IMR-90 (cell line): ENCODE measurements at regions not wholly inside any gene's neighbourhood (a gene's known extent, or its start where the extent isn't known, plus 50 kb on each side); places are given as distances from the start of the nearest gene placed in this dataset.
"Not testable (repeated sequence)": the region's sequence is repeated elsewhere in the genome, so short reads cannot be mapped to it uniquely, and the experiment has no call there.

Experiments
- ATAC-seq: fragments of 200-7000 bp; cut with Tn5 transposase; 2 replicates; pipeline ENCODE4 v1.9.1; 2020; ENCODE audit warnings: low read depth, mild to moderate bottlenecking, moderate library complexity
- BruUV-seq: library from RNA; stranded (reverse); fragments of 400-500 nt; replicated peaks from 2 replicates; lab custom pipeline; 2021; lab: Mats Ljungman, UMichigan
- CTCF ChIA-PET: fragments of 300-600 bp; formaldehyde crosslinking; extraction: SDS; loops from one replicate; lab custom pipeline; 2021; ENCODE audit warnings: antibody characterized with exemption; lab: Yijun Ruan, JAX
- POLR2A ChIA-PET: fragments of 300-600 bp; sonication (Branson Sonifier 250); formaldehyde crosslinking; loops from one replicate; lab custom pipeline; 2022; ENCODE audit warnings: antibody characterized with exemption; ENCODE audit not compliant: unreplicated experiment; lab: Charles Lee
- DNase-seq: peaks from one replicate; pipeline ENCODE4 v3.0.0; 2013
- H2AFZ ChIP-seq: replicated peaks from 2 replicates; pipeline ENCODE3; 2013; ENCODE audit warnings: low read length, mild to moderate bottlenecking; ENCODE audit not compliant: poor library complexity
- H2AK5ac ChIP-seq: 2 replicates; pipeline ENCODE4 v1.6.1; 2013; ENCODE audit warnings: low read depth, low read length, inconsistent platforms
- H2AK9ac ChIP-seq: replicated peaks from 2 replicates; pipeline ENCODE3; 2013; ENCODE audit warnings: mild to moderate bottlenecking, low read depth, low read length, moderate library complexity; ENCODE audit not compliant: poor library complexity
- H2BK120ac ChIP-seq: 2 replicates; pipeline ENCODE4 v1.6.1; 2013; ENCODE audit warnings: low read depth, low read length, inconsistent platforms
- H2BK15ac ChIP-seq: 3 replicates; pipeline ENCODE4 v1.6.1; 2013; ENCODE audit warnings: low read depth, low read length, inconsistent platforms
- H2BK20ac ChIP-seq: 2 replicates; pipeline ENCODE4 v1.6.1; 2013; ENCODE audit warnings: low read depth, mild to moderate bottlenecking, inconsistent platforms, low read length, moderate library complexity
- H2BK5ac ChIP-seq: 2 replicates; pipeline ENCODE4 v1.6.1; 2013; ENCODE audit warnings: mild to moderate bottlenecking, low read depth, low read length, inconsistent platforms; ENCODE audit not compliant: poor library complexity, severe bottlenecking
- H3K14ac ChIP-seq: replicated peaks from 2 replicates; pipeline ENCODE4 v1.6.1; 2013; ENCODE audit warnings: low read depth, low read length, inconsistent platforms
- H3K18ac ChIP-seq: 2 replicates; pipeline ENCODE4 v1.6.1; 2013; ENCODE audit warnings: low read depth, low read length, control low read depth
- H3K23ac ChIP-seq: 2 replicates; pipeline ENCODE4 v1.6.1; 2013; ENCODE audit warnings: low read depth, low read length, inconsistent platforms
- H3K27ac ChIP-seq: 2 replicates; pipeline ENCODE4 v1.5.1; 2013; ENCODE audit warnings: mild to moderate bottlenecking, control low read depth, low read length; ENCODE audit not compliant: insufficient read depth
- H3K27me3 ChIP-seq: 2 replicates; pipeline ENCODE4 v1.6.1; 2013; ENCODE audit warnings: low read length; ENCODE audit not compliant: control insufficient read depth, insufficient read depth
- H3K36me3 ChIP-seq: 2 replicates; pipeline ENCODE4 v1.6.1; 2013; ENCODE audit warnings: low read length, mixed read lengths; ENCODE audit not compliant: control insufficient read depth, insufficient read depth
- H3K4ac ChIP-seq: 2 replicates; pipeline ENCODE4 v1.6.1; 2013; ENCODE audit warnings: low read depth, low read length, inconsistent platforms
- H3K4me1 ChIP-seq: 2 replicates; pipeline ENCODE4 v1.6.1; 2013; ENCODE audit warnings: low read length, mixed read lengths; ENCODE audit not compliant: control insufficient read depth, insufficient read depth
- H3K4me2 ChIP-seq: 2 replicates; pipeline ENCODE4 v1.6.1; 2013; ENCODE audit warnings: low read depth, mild to moderate bottlenecking, control low read depth, low read length, moderate library complexity
- H3K4me3 ChIP-seq: 2 replicates; pipeline ENCODE4 v1.5.1; 2013; ENCODE audit warnings: low read depth, mild to moderate bottlenecking, control low read depth, low read length, moderate library complexity; ENCODE audit not compliant: insufficient read depth
- H3K56ac ChIP-seq: 2 replicates; pipeline ENCODE4 v1.6.1; 2013; ENCODE audit warnings: low read length, inconsistent platforms; ENCODE audit not compliant: insufficient read depth; ENCODE audit errors: extremely low read depth
- H3K79me1 ChIP-seq, 2 experiments: 2 replicates each; pipeline ENCODE4 v1.6.1; 2013; ENCODE audit warnings: low read length in 2 of 2, inconsistent platforms in 1 of 2, low read depth in 1 of 2
- H3K9ac ChIP-seq: 2 replicates; pipeline ENCODE4 v1.6.1; 2013; ENCODE audit warnings: low read depth, low read length, control low read depth
- H3K9me1 ChIP-seq: 2 replicates; pipeline ENCODE4 v1.6.1; 2013; ENCODE audit warnings: low read length, inconsistent platforms; ENCODE audit not compliant: insufficient read depth
- H3K9me3 ChIP-seq: 2 replicates; pipeline ENCODE4 v1.6.1; 2013; ENCODE audit warnings: low read length; ENCODE audit not compliant: control insufficient read depth, insufficient read depth
- H4K20me1 ChIP-seq: 2 replicates; pipeline ENCODE4 v1.6.1; 2013; ENCODE audit warnings: low read length, inconsistent platforms; ENCODE audit not compliant: insufficient read depth
- H4K5ac ChIP-seq: 2 replicates; pipeline ENCODE4 v1.6.1; 2013; ENCODE audit warnings: mild to moderate bottlenecking, low read depth, low read length, control low read depth
- H4K8ac ChIP-seq, 2 experiments: 2 replicates each; pipeline ENCODE4 v1.6.1; 2013; ENCODE audit warnings: low read depth in 2 of 2, low read length in 2 of 2, control low read depth in 1 of 2, inconsistent platforms in 1 of 2
- H4K91ac ChIP-seq: 2 replicates; pipeline ENCODE4 v1.6.1; 2013; ENCODE audit warnings: low read depth, low read length, inconsistent platforms; ENCODE audit not compliant: insufficient read depth
- BHLHE40 ChIP-seq: fragments of 150-350 bp; IDR thresholded peaks from 2 replicates; pipeline ENCODE4 v1.6.1; 2016; ENCODE audit warnings: mild to moderate bottlenecking, low read depth, low read length
- CTCF ChIP-seq: conservative IDR thresholded peaks from 2 replicates; pipeline ENCODE4 v1.5.1; 2012; ENCODE audit warnings: mild to moderate bottlenecking, low read depth, low read length, improper control_type of control experiment
- FOS ChIP-seq: fragments of 150-350 bp; IDR thresholded peaks from 2 replicates; pipeline ENCODE4 v1.6.1; 2016; ENCODE audit warnings: low read depth, low read length
- MXI1 ChIP-seq: IDR thresholded peaks from 2 replicates; pipeline ENCODE4 v1.6.1; 2012; ENCODE audit warnings: low read depth, mild to moderate bottlenecking, low read length, moderate library complexity, borderline replicate concordance
- SMC3 ChIP-seq: fragments of 150-350 bp; IDR thresholded peaks from 2 replicates; pipeline ENCODE4 v1.6.1; 2016; ENCODE audit warnings: low read depth, mild to moderate bottlenecking, antibody characterized with exemption, low read length, moderate library complexity
- whole genome bisulfite sequencing, 2 experiments: methylation state at CpG; one replicate each; pipeline versions ENCODE4 v1.1.5 to v1.1.7; 2013; ENCODE audit warnings: missing lambda C conversion rate in 2 of 2; ENCODE audit not compliant: insufficient read length in 1 of 2; ENCODE audit errors: extremely low coverage in 2 of 2; 5-methylcytosine and 5-hydroxymethylcytosine counted together
- dilution Hi-C: fragments of 300-500 bp; cut with HindIII; formaldehyde crosslinking; loops from one replicate; pipeline ENCODE4 v1.14.3; 2018; ENCODE audit warnings: low sequenced_read_pairs; ENCODE audit not compliant: unreplicated experiment
- in situ Hi-C: fragments of 300-500 bp; cut with MboI; formaldehyde crosslinking; loops from 3 replicates; pipeline ENCODE4 v1.14.3; 2019; ENCODE audit warnings: low sequenced_read_pairs, inconsistent platforms, mixed read lengths
- intact Hi-C: fragments of 100-400 bp; cut with micrococcal nuclease; formaldehyde crosslinking; loops from 2 replicates; pipeline ENCODE4 v1.10.0; 2022

GRCh38 chr6:134795001-134795400 lies 154.9 kb downstream of the ALDH8A1 start:
- no peak overlapping the region for H4K5ac ChIP-seq
- no peak overlapping the region for H3K18ac ChIP-seq
- WGBS, 2 experiments = 100% methylated on average over 6 of the region's 7 CpGs; no CpG with 5 or more reads in 1 of the 2 experiments
- H3K27me3 ChIP-seq = no peaks in the 10 kb centered on the region
- POLR2A ChIA-PET = no interaction called here
- no peak overlapping the region for H3K9ac ChIP-seq
- no peak overlapping the region for H2BK15ac ChIP-seq
- H3K79me1 ChIP-seq = no peaks in the 10 kb centered on the region
- in situ Hi-C loops (no loop called here), intact Hi-C loops (no loop called here), dilution Hi-C loops (no loop called here)
- CTCF ChIA-PET = interaction anchor here (0.6 kb wide), 1 partner anchor 693 kb away, joined by 3 read pairs; no protein-coding TSS in a partner anchor
- H2BK20ac ChIP-seq = no peak overlapping the region
- H3K9me1 ChIP-seq = no peaks in the 10 kb centered on the region
- no peak for ATAC-seq
- no peaks in the 10 kb centered on the region for H4K20me1 ChIP-seq
- no peak overlapping the region for H3K23ac ChIP-seq
- H3K27ac ChIP-seq = no peak overlapping the region
- no peak for DNase-seq
- no TSS peak for BruUV-seq
- H2AK5ac ChIP-seq = no peak overlapping the region
- H4K8ac ChIP-seq = no peak overlapping the region
- TF ChIP-seq FOS (no peak), MXI1 (no peak), BHLHE40 (no peak), CTCF (no peak), SMC3 (no peak)
- no peak overlapping the region for H4K91ac ChIP-seq
- no peak overlapping the region for H3K14ac ChIP-seq
- 0 out of 2 replicates have a peak, but pooled peaks cover 3% of the 10 kb centered on the region for H3K4me1 ChIP-seq
- H3K56ac ChIP-seq = no peak overlapping the region
- H2BK5ac ChIP-seq = no peak overlapping the region
- no peaks in the 10 kb centered on the region for H3K36me3 ChIP-seq
- H3K9me3 ChIP-seq = peaks cover 9% of the 10 kb centered on the region
- H2BK120ac ChIP-seq = no peak overlapping the region
- no peak overlapping the region for H3K4ac ChIP-seq
- no peak overlapping the region for H2AK9ac ChIP-seq
- no peak overlapping the region for H3K4me3 ChIP-seq
- H2AFZ ChIP-seq = no peak overlapping the region
- no peak overlapping the region for H3K4me2 ChIP-seq

- H3K4me3 ChIP-seq, H2AK5ac ChIP-seq, H2BK120ac ChIP-seq, H2BK20ac ChIP-seq, H3K56ac ChIP-seq, H3K18ac ChIP-seq, H3K27ac ChIP-seq, ATAC-seq, H2AFZ ChIP-seq, H2BK5ac ChIP-seq, H4K8ac ChIP-seq, H4K5ac ChIP-seq, dilution Hi-C loops, BruUV-seq, in situ Hi-C loops, H3K36me3 ChIP-seq, POLR2A ChIA-PET, H3K9ac ChIP-seq, intact Hi-C loops, H3K27me3 ChIP-seq, H4K91ac ChIP-seq, H3K14ac ChIP-seq, H3K9me1 ChIP-seq, H3K4ac ChIP-seq, H2AK9ac ChIP-seq, H3K4me2 ChIP-seq, H4K20me1 ChIP-seq, H3K23ac ChIP-seq, DNase-seq, H2BK15ac ChIP-seq, H3K79me1 ChIP-seq, CTCF ChIA-PET, H3K4me1 ChIP-seq: not testable (repeated sequence)
- WGBS, 2 experiments = no CpG with 5 or more reads among the region's 2 CpGs
- H3K9me3 ChIP-seq = peaks cover 13% of the 10 kb centered on the region
These were observed 158.6 kb downstream of the ALDH8A1 start for GRCh38 chr6:134791243-134791843.
